ENCODE measurements at regions not wholly inside any gene's neighbourhood (a gene's known extent, or its start where the extent isn't known, plus 50 kb on each side); places are given as distances from the start of the nearest gene placed in this dataset.

DNA sequence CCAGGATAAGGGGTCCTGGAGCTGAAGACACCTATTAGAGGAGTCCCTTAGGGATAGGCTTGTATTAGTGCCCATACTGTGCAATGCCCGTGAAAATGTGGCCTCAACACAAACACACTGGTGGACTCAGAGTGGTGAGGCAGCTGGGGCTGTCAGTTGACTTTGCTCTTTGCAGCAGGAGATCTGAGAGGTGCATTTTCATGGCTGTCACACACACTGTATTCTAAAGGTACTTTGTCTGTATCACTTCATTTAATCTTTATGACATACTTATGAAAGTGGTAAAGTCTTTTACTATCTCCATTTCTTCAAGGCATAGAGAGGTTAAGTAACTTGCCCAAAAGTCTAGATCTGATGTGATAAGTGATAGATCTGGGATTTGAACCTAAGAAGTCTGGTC lies 55.1 kb upstream of the GCFC2 start:
- TF ChIP-seq ZNF274 (IDR thresholded peaks at IDR 0.05; ENCODE audit: low read depth, low read length) = no peak
- H3K4me3 ChIP-seq (ENCODE audit: low read length) = no peak overlapping the region

DNA sequence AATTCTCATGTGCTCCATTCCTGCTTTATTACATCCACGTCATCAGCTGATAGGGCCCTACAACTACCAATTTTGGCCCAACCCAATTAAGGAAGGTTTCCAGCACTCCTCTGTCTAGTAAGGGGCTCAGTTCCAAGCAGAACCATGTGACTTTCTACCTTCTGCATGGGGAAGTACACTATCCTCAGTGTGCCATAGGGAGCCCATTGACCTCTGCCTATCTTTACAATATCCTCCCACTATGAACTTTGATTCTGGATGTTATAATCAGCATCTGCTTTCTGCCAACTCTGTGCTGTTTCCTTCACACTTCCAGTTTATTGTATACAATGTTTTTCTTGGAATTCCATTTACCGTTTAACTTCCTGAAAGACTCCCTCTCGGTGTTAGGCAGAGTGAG lies 53.9 kb upstream of the GCFC2 start:
- no peak for TF ChIP-seq ZNF274 (IDR thresholded peaks at IDR 0.05; ENCODE audit: low read depth, low read length)
- H3K4me3 ChIP-seq (ENCODE audit: low read length) = no peak overlapping the region
